PC-9 (cell line): ENCODE measurements at regions not wholly inside any gene's neighbourhood (a gene's known extent, or its start where the extent isn't known, plus 50 kb on each side); places are given as distances from the start of the nearest gene placed in this dataset.

Experiments
- BruUV-seq: library from RNA; stranded (reverse); fragments of 400-500 nt; replicated peaks from 2 replicates; lab custom pipeline; 2021; lab: Mats Ljungman, UMichigan
- CTCF ChIA-PET: fragments of 300-600 bp; sonication (Branson Sonifier 250); formaldehyde crosslinking; loops from one replicate; lab custom pipeline; 2022; ENCODE audit warnings: antibody characterized with exemption; lab: Charles Lee
- POLR2A ChIA-PET: fragments of 300-600 bp; sonication (Branson Sonifier 250); formaldehyde crosslinking; loops from one replicate; lab custom pipeline; 2022; ENCODE audit warnings: antibody characterized with exemption; ENCODE audit not compliant: unreplicated experiment; lab: Charles Lee
- DNase-seq, 2 experiments: peaks; one replicate each; pipeline versions ENCODE4 v3.0.0 to v3.0.0-alpha.2; 2015 to 2022; ENCODE audit warnings: mixed read lengths in 1 of 2
- H2AFZ ChIP-seq: fragments of 200-600 bp; sonication (generic); 2 replicates; pipeline ENCODE4 v1.8.1; 2017; ENCODE audit warnings: antibody characterized with exemption
- H3F3A ChIP-seq: fragments of 200-600 bp; sonication (generic); 2 replicates; pipeline ENCODE4 v1.8.1; 2017; ENCODE audit warnings: antibody characterized with exemption, mild to moderate bottlenecking, low read depth; ENCODE audit not compliant: insufficient read depth
- H3K27ac ChIP-seq: fragments of 200-600 bp; sonication (generic); 2 replicates; pipeline ENCODE4 v1.6.1; 2016; ENCODE audit warnings: mixed run types
- H3K27me3 ChIP-seq: fragments of 200-600 bp; sonication (generic); 2 replicates; pipeline ENCODE4 v1.6.1; 2016; ENCODE audit warnings: low read depth, mixed run types; ENCODE audit not compliant: insufficient read depth
- H3K36me3 ChIP-seq: fragments of 200-600 bp; sonication (generic); 2 replicates; pipeline ENCODE4 v1.6.1; 2016; ENCODE audit warnings: low read depth, mixed run types
- H3K4me1 ChIP-seq: fragments of 200-600 bp; sonication (generic); replicated peaks from 2 replicates; pipeline ENCODE4 v1.6.1; 2016; ENCODE audit warnings: mixed run types; ENCODE audit not compliant: insufficient read depth
- H3K4me2 ChIP-seq: fragments of 200-600 bp; sonication (generic); 2 replicates; pipeline ENCODE4 v1.6.1; 2017; ENCODE audit warnings: mixed run types
- H3K4me3 ChIP-seq: fragments of 200-600 bp; sonication (generic); 2 replicates; pipeline ENCODE4 v1.6.1; 2016; ENCODE audit warnings: mixed run types
- H3K79me2 ChIP-seq: fragments of 200-600 bp; sonication (generic); 2 replicates; pipeline ENCODE4 v1.6.1; 2017; ENCODE audit warnings: low read depth, mixed run types
- H3K9me2 ChIP-seq: fragments of 200-600 bp; sonication (generic); 2 replicates; pipeline ENCODE4 v1.8.1; 2017; ENCODE audit warnings: mild to moderate bottlenecking; ENCODE audit not compliant: insufficient read depth
- H3K9me3 ChIP-seq: fragments of 200-600 bp; sonication (generic); 2 replicates; pipeline ENCODE4 v1.8.1; 2016; ENCODE audit warnings: low read depth; ENCODE audit not compliant: insufficient read depth
- H4K20me1 ChIP-seq: fragments of 200-600 bp; sonication (generic); 2 replicates; pipeline ENCODE4 v1.8.1; 2017; ENCODE audit not compliant: insufficient read depth
- CTCF ChIP-seq: fragments of 200-600 bp; sonication (generic); conservative IDR thresholded peaks from 2 replicates; pipeline ENCODE4 v1.6.1; 2017; ENCODE audit warnings: mixed run types, antibody characterized with exemption, mild to moderate bottlenecking, moderate library complexity
- EZH2 ChIP-seq: fragments of 200-600 bp; sonication (generic); IDR thresholded peaks from 2 replicates; pipeline ENCODE4 v1.8.0; 2017; ENCODE audit warnings: antibody characterized with exemption, low read depth
- intact Hi-C: fragments of 100-400 bp; cut with micrococcal nuclease; formaldehyde crosslinking; loops from one replicate; pipeline ENCODE4 v1.10.0; 2022; ENCODE audit not compliant: unreplicated experiment

DNA sequence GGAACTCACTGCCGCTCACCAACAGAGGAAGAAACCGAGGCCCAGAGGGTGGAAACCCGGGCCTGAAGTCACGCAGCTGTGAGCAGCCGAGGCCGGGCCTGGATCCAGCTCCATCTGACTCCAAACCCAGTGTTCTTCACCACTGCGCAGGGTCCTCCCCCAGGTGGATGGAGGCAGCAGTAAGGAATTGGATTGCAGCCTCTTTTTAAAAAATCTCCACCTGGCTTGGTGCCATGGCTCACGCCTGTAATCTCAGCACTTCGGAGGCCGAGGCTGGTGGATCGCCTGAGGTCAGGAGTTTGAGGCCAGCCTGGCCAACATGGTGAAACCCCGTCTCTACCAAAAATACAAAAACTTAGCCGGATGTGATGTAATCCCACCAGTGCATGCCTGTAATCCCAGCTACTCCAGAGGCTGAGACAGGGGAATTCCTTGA lies 177.2 kb downstream of the FOXL1 start:
- Histone ChIP-seq H3K4me2 (no peak overlapping the region), H2AFZ (no peak overlapping the region), H3F3A (no peaks in the 10 kb centered on the region), H3K9me2 (no peaks in the 10 kb centered on the region), H3K27me3 (peaks cover 100% of the 10 kb centered on the region), H3K36me3 (no peaks in the 10 kb centered on the region), H3K79me2 (no peaks in the 10 kb centered on the region), H3K9me3 (no peaks in the 10 kb centered on the region), H4K20me1 (no peaks in the 10 kb centered on the region), H3K4me1 (no peaks in the 10 kb centered on the region), H3K27ac (no peak overlapping the region), H3K4me3 (no peak overlapping the region)
- ChIA-PET CTCF (no interaction called here), POLR2A (no interaction called here)
- TF ChIP-seq CTCF, result no peak
- no peak for TF ChIP-seq EZH2
- intact Hi-C loops, result no loop called here
- no peak for DNase-seq
- BruUV-seq, result no TSS peak

DNA sequence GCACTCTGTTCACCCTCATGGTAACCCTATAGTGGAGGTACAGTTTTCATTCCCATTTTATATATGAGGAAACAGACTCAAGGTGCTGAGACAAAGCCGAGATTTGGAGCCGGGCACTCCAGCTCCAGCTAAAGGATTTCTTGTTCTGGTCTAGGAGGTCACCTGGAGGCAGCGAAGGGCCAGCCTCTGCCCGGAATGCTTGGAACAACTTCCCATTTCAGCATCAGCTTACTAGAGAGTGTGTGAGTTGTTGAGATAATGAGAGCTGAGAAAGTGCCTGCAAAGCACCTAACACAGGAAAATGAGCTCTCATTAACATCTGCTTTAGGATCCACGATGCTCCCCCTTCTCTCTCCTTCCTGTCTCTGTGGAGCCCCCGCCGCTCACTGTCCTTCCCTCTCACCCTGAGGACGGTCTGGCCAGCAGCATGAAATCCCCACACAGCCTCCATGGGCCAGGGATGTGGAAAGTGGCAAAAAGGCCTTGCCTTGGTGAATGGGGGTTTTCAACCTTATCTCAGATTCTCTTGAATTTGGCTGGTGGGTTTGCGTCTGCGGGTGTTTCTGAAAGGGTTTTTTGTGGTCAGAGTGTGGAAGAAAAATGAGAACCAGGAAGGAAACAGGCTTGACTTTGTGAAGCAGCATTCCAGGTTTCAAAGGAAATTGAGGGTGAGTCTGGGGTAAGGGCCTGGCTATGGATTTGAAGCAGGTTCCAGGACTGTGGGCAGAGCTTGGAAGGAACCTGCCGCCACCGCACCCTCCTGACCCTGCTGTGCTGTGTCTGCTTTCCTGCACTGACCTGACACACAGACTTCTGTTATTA lies 178.7 kb downstream of the FOXL1 start:
- CTCF ChIA-PET, result no interaction called here
- H3K27me3 ChIP-seq, result peaks cover 100% of the 10 kb centered on the region
- H4K20me1 ChIP-seq, result no peaks in the 10 kb centered on the region
- POLR2A ChIA-PET, result interaction anchor here (0.6 kb wide), 1 partner anchor 344 kb away, joined by 4 read pairs; no protein-coding TSS in a partner anchor
- no peaks in the 10 kb centered on the region for H3K36me3 ChIP-seq
- no peaks in the 10 kb centered on the region for H3F3A ChIP-seq
- H3K9me3 ChIP-seq, result no peaks in the 10 kb centered on the region
- no TSS peak for BruUV-seq
- H3K79me2 ChIP-seq, result no peaks in the 10 kb centered on the region
- no peak overlapping the region for H3K4me3 ChIP-seq
- no peak overlapping the region for H2AFZ ChIP-seq
- no peak for DNase-seq
- H3K4me2 ChIP-seq, result no peak overlapping the region
- no peak overlapping the region for H3K27ac ChIP-seq
- no peaks in the 10 kb centered on the region for H3K4me1 ChIP-seq
- H3K9me2 ChIP-seq, result no peaks in the 10 kb centered on the region
- intact Hi-C loops, result no loop called here
- no peak for TF ChIP-seq CTCF

DNA sequence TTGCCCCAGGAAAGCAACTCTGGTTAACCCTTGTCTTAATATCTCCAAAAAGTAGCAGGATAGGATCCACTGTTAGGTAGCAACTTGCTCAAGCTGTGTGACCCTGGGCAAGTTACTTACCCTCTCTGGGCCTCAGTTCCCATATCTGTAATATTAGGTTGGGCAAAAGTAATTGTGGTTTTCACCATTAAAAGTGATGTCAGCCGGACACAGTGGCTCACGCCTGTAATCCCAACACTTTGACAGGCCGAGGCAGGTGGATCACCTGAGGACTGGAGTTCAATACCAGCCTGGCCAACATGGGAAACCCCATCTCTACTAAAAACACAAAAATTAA lies 179.3 kb downstream of the FOXL1 start:
- H3K27me3 ChIP-seq, result peaks cover 100% of the 10 kb centered on the region
- H3K4me2 ChIP-seq, result no peak overlapping the region
- no peak for DNase-seq
- H3K9me2 ChIP-seq, result no peaks in the 10 kb centered on the region
- no peaks in the 10 kb centered on the region for H3K79me2 ChIP-seq
- no peak overlapping the region for H3K4me3 ChIP-seq
- H2AFZ ChIP-seq, result no peak overlapping the region
- ChIA-PET CTCF (no interaction called here), POLR2A (no interaction called here)
- H3K4me1 ChIP-seq, result no peaks in the 10 kb centered on the region
- no peaks in the 10 kb centered on the region for H3F3A ChIP-seq
- no peaks in the 10 kb centered on the region for H3K9me3 ChIP-seq
- TF ChIP-seq EZH2, result no peak
- no peak for TF ChIP-seq CTCF
- BruUV-seq, result no TSS peak
- H3K36me3 ChIP-seq, result no peaks in the 10 kb centered on the region
- no peaks in the 10 kb centered on the region for H4K20me1 ChIP-seq
- intact Hi-C loops, result no loop called here
- no peak overlapping the region for H3K27ac ChIP-seq
